ENCODE measurements at regions not wholly inside any gene's neighbourhood (a gene's known extent, or its start where the extent isn't known, plus 50 kb on each side); places are given as distances from the start of the nearest gene placed in this dataset.
"Not testable (repeated sequence)": the region's sequence is repeated elsewhere in the genome, so short reads cannot be mapped to it uniquely, and the experiment has no call there.

DNA sequence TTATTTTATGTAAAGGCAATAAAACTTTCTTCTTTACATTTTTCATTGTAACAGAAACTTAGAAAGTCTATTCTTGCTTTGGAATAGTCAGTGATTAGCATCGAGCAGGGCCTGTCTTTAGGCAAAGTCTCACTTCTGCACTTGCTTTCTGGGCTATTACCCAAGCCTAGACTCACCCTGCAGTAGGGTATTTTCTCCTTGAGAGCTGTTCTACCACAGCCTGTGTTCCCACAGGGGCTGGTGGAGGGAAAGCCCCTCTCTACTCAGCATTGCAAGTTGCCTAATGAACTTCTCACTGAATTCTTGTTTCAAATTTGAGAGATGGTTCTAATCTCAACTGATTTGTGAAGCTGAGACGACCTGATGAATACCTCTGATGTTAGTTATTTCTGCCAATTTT, 111.7 kb upstream of the KLHL14 start:
- DNase-seq (ENCODE audit: low read depth in 4 of 4, low spot score in 2 of 4), result no peak

GRCh38 chr18:32881009-32881408, 108.2 kb upstream of the KLHL14 start:
- no peak for DNase-seq (ENCODE audit: low read depth in 4 of 4, low spot score in 2 of 4)

DNA sequence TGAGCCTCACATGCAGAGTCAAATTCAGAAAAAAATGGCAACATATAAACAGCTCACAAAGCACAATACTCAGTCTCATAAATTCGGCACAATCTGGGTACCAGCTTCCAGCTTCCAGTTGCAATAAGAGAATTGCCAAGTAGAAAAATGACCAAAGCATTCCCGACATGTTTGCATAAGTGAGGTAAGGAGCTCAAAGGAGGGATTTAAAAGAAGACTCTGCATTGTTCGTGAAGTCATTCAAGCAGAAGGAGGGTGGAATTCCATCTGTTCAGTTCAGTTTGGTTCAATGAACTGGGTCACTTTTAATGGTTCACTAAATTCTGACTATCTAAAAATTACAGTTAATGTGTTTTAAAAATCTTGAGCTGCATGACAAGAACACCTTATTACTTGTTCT, 106.7 kb upstream of the KLHL14 start:
- peak in 1 of 4 donors; percentile 9 for DNase-seq (ENCODE audit: low read depth in 4 of 4, low spot score in 2 of 4)

DNA sequence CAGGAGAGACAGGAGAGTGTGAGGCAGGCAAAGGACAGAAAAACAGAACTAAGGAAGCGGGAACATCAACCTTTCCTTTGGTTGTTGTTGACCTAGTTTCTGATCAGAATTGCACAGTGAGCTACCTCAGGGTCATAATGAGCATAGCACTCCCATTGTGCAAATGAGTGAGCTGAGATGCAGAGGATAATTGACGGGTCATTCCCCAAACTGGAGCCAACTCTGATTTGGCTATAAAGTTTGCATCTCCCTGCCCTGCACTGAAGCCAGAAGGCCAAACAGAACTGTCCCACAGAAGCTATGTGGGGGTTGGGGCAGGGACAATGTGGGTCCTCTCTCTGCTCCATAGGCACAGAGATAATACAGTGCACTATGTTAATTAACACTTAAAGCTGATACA, 105.6 kb upstream of the KLHL14 start:
- DNase-seq (ENCODE audit: low read depth in 4 of 4, low spot score in 2 of 4), result no peak

- no peak for DNase-seq (ENCODE audit: low read depth in 4 of 4, low spot score in 2 of 4)
Measured at GRCh38 chr18:32877371-32877770, 104.5 kb upstream of the KLHL14 start.

DNA sequence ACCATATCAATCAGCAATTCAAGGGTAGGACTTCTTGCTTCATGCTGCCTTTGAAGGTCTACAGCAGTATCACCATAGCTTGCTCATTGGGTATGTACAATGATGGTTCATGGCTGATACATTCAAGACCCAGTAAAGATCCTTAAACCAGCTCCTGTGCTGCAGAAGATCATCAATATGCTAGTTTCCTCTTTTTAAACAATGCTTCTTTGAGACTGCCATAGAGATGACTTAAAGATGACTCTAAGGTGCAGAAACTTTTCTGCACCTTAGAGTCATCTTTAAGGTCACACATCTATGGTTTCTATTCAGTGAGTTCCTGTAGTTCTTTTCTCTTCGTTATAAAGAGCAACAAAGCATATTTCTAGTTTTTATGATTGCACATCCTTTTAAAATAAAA, 102.8 kb upstream of the KLHL14 start:
- no peak for DNase-seq (ENCODE audit: low read depth in 4 of 4, low spot score in 2 of 4)

GRCh38 chr18:32871786-32872185, 99.0 kb upstream of the KLHL14 start:
- DNase-seq (ENCODE audit: low read depth in 4 of 4, low spot score in 2 of 4), result no peak

DNA sequence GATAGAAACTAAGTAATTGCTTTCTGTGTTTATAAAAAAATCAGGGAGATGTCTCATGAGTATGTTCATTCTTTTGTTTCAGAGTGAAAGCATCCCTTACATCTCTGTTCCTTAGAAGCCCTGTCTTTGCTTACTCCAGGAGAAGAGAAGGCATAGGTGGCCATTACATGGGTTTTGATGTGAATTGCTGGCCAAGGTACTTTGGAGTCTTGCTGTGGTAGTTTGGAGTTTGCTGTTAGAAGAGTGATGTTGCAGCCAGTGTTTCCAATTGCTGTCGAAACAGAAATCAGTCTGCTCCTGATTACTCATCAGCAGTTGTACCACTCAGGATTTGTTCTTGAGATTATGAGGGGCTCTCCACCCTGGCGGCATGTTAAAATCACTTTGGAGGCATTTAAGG, 97.8 kb upstream of the KLHL14 start:
- no peak for DNase-seq (ENCODE audit: low read depth in 4 of 4, low spot score in 2 of 4)

- DNase-seq (ENCODE audit: low read depth in 4 of 4, low spot score in 2 of 4), result peak in 1 of 4 donors; percentile 15
Measured at GRCh38 chr18:32868406-32868805, 95.6 kb upstream of the KLHL14 start.

DNA sequence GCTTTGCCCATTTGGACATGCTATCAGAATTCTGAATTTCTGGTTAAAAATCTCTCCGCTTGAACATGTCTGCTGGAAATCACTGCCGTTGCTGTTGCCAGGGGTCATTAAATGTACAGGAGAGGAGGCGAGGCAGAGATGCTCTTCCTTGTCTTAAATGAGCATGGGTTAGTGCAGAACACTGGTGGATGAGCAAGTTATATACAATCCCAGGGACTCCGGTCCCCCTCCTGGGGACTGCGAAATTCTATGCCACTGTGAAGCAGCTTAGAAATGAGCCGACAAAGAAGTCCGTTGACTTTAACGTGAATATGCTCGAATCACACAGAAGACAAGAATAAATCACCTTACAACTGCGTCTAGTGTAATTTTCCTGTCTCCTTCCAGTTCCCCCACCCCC, 95.1 kb upstream of the KLHL14 start:
- DNase-seq (ENCODE audit: low read depth in 4 of 4, low spot score in 2 of 4), result peak in 1 of 4 donors; percentile 9

- DNase-seq (ENCODE audit: low read depth in 4 of 4, low spot score in 2 of 4), result no peak
Measured at GRCh38 chr18:32867330-32867729, 94.5 kb upstream of the KLHL14 start.

DNA sequence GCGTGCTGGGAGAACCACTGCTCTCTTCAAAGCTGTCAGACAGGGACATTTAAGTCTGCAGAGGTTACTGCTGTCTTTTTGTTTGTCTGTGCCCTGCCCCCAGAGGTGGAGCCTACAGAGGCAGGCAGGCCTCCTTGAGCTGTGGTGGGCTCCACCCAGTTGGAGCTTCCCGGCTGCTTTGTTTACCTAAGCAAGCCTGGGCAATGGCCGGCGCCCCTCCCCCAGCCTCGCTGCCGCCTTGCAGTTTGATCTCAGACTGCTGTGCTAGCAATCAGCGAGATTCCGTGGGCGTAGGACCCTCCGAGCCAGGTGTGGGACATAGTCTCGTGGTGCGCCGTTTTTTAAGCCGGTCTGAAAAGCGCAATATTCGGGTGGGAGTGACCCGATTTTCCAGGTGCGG, 89.2 kb upstream of the KLHL14 start:
- not testable (repeated sequence) for DNase-seq (ENCODE audit: low read depth in 4 of 4, low spot score in 2 of 4)

DNA sequence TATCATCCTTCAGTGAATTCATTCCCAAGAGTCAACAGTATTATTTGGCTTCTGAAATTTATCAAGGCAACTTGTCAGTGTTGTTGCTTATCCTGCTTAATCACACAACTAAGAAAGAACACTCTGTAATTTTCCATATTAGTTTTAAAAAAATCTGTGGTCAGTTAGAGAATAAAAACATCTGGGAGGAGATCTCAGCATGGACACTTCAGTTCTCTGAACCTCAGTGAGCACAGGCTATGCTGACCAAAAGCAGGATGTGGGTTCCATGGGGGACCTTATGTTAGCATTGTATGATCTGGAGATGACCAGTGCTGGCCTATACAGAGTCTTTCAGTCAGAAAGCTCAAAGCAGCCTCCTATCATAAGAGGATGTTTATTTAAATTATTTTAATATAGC, 79.1 kb upstream of the KLHL14 start:
- no peak for DNase-seq (ENCODE audit: low read depth in 4 of 4, low spot score in 2 of 4)

- DNase-seq (ENCODE audit: low read depth in 4 of 4, low spot score in 2 of 4), result no peak
Measured at GRCh38 chr18:32848826-32849225, 76.0 kb upstream of the KLHL14 start.

DNA sequence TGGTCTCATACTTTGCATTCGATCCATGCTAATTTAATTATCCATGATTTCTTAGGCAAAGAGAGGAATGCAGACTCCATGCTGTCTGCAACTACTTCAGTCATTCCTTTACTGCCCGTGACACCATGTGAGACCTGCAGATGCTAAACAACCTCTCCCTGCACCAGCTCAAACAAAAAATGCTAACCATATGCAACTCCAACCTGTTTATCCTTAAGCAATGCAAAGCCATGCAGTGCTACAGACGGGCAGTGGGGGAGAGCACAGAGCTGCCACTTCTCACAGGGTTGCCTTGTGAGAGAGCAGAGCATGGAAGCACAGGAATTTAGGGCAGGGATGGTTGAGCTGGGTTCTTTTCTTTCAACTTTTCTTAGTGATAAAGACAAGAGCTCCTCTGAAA, 74.9 kb upstream of the KLHL14 start:
- DNase-seq (ENCODE audit: low read depth in 4 of 4, low spot score in 2 of 4), result peak in 1 of 4 donors; percentile 19

- no peak for DNase-seq (ENCODE audit: low read depth in 4 of 4, low spot score in 2 of 4)
Measured at GRCh38 chr18:32846896-32847295, 74.1 kb upstream of the KLHL14 start.

DNA sequence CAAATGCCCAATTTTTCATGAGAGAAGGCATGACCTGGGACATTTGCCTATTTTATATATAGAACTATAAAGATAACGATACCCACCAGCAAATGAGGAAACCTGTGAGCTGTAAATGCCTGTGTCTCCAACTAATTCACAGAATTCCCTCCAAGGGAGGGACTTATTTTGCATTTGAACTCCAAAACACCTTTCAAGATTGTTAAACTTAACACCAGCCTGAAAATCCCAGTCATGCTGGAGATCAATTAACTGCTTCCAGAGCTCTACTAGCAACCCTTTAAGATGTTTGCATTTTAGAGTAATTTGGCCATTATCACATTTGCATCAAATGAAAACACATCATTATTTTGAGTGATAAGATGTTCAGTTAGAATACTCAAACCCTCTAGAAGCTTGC, 68.1 kb upstream of the KLHL14 start:
- no peak for DNase-seq (ENCODE audit: low read depth in 4 of 4, low spot score in 2 of 4)

DNA sequence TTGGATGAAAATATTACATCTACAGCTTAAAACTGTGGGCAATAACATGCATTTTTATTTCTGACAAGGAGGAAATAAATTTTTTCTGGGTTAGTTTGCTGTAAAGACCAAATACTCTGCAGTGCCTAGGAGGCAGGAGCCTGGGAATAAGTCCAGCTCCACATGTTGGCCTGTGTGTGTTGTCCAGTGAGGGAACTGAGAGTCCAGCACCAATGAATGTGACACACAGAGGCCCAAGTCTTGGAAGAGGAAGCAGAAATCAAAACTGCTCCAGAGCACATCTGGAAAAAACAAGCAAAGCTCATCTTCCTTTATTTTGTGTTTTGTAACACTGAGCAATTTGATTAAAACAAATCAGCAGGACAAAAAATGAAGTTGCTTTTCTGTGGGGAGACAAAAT, 63.1 kb upstream of the KLHL14 start:
- no peak for DNase-seq (ENCODE audit: low read depth in 4 of 4, low spot score in 2 of 4)

DNA sequence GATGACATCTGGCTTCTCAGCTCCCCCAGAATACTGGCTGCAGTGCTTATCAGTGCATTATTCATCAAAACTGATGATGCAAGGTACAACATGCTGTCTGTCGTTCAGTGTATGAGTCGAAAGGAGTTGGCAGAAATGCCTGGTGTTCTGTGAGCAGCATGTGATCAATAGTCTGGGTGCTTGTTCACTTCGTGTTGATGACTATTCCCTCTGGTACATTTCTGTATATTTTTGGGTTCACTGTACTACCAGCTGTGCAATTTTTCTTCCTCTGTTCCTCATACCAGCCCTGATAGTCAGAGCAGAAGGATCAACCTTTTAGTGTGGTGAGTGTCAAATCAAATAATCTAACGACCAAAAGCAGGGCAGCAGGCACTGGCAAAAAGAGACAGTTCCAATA, 59.0 kb upstream of the KLHL14 start:
- DNase-seq (ENCODE audit: low read depth in 4 of 4, low spot score in 2 of 4), result no peak

DNA sequence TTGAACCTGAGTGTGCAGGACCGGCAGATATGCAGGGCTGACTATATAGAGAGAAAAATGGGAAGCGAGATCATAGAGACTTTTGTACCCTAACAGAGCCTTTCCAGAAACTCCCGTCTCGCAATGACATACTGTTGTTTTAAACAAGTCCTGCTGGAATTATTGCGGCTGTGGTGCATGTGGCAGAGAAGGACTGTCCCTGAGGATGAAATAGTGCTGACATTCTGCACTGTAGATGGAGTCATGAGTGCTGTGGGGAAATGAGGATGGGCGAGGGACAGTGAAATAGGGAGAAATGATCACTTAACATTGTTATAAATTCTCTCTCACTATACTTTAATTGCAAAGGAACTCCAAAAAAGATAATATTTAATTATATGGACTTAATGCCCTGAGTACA, 50.4 kb upstream of the KLHL14 start:
- no peak for DNase-seq (ENCODE audit: low read depth in 4 of 4, low spot score in 2 of 4)

All from left renal cortex interstitium (tissue), 4 donors.